GM19452 (cell line): ENCODE measurements at regions not wholly inside any gene's neighbourhood (a gene's known extent, or its start where the extent isn't known, plus 50 kb on each side); places are given as distances from the start of the nearest gene placed in this dataset.
"Not testable (repeated sequence)": the region's sequence is repeated elsewhere in the genome, so short reads cannot be mapped to it uniquely, and the experiment has no call there.

ENCODE experiments used
- ATAC-seq: cut with Tn5 transposase; IDR thresholded peaks from one replicate; pipeline ENCODE4 v1.9.1; 2021; ENCODE audit not compliant: unreplicated experiment

- ATAC-seq = no peak
Observed at GRCh38 chr12:125966641-125967040, 901.4 kb downstream of the AACS start.

- ATAC-seq = no peak
Observed at GRCh38 chr12:125968413-125968812, 903.2 kb downstream of the AACS start.

GRCh38 chr12:125971981-125972380 is 906.7 kb downstream of the AACS start:
- no peak for ATAC-seq

DNA sequence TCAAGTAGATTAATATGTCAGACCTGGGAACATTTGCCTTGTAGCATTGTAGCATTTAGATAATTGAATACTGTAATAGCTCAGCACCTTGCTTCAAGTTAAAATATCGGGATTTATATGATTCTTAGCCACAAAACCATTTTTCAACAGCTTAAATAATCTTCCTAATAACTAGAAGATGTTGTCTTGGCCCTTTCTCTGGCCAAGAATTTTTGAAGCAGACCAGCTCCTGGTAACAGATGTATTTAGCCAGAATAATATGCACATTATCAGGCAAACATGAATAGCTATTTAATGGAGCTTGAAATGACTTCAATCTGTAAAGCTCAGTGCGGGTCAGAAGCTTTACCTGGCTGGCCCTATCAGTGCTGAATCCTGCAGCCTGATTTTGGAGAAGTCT is 913.1 kb downstream of the AACS start:
- ATAC-seq = no peak

DNA sequence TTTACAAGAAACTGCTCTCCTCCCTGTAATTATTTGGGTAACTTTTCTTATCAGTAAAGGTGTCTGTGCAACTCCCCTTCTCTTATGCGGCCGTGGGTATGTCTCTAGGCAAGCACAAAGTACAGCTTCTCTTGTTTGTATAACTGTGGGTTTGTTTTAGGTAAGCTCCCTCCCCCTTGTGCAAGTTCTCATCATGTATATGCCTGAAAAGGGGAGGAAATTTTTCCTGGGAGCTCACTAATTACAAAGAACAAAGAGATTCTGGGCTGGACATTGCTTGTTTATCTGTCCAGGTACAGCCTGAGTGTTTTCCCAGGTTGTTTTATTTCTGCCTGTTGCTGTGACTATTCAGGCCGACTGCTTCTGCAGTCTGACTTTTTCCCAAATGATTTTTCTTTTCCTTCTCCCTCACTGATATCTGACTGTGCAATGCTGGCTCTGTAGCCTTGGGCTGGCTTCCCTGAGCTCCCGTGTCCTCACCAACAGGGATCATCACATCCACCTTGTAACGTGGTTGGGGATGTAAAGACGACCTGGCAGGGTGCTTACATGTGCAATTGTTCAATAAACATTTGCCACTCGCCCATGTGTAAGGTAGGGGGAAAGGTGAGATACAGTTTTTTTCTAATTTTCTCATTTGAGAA is 916.5 kb downstream of the AACS start:
- no peak for ATAC-seq

- ATAC-seq = no peak
Observed at GRCh38 chr12:125983094-125983783, 918.0 kb downstream of the AACS start.

- ATAC-seq = no peak
Observed at GRCh38 chr12:125983784-125984500, 918.7 kb downstream of the AACS start.

DNA sequence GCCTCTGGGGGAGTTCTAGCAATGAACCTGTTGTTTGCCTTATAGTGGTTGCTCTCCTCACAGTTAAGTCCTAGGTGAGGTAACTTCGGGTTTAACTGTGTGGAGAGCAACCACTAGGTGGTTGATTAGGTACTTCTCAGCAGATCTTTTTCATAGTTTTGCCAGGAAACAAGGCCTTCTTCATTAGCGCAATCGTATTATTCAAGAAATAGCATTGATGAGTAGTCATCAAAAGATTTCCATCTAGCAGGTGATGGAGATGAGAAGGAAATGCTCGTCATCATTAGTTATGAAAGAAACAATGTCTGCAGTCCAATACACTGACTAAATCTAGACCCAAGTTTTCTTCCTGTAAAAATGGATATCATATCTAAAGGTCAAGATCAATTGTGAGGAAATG is 923.3 kb downstream of the AACS start:
- no peak for ATAC-seq

GRCh38 chr12:125989696-125990095 is 924.5 kb downstream of the AACS start:
- no peak for ATAC-seq

- ATAC-seq = no peak
Observed at GRCh38 chr12:125996443-125996842, 931.2 kb downstream of the AACS start.

DNA sequence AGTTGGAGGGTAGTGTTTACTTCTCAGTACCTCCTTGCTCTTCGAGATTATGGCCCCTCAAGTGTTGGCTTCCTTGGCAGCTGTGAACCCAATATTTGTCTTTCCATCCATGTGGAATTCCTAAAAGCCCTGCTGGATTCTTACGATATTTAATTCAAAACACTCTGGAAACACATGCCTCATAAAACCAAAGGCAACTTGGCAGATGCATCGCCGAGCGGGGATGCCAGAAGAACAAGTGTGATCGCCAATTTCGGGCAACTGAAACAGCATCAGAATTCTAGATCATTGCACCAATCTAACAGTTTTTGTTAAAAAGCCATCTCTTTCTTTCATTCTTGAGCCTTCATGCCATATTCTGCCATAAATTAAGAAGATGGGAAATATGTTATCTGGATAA is 934.4 kb downstream of the AACS start:
- ATAC-seq = no peak

DNA sequence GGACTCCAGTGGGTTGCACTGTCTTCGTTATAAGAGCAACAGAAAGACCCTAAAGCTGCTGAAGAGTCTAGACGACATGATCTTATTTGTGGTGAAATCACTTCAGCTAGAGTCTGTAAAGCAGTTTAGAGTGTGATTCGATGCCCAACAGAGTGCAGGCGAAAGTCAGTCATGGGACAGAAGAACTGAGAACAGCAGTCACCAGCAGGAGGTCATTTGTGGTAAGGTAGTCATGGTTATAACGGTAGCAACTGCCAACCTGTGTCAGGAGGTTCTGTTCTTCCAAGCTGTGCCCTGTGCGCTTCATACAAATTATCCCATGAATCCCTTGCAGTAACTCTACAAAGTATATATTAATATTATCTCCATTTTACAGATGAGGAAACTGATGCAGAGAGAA is 954.1 kb downstream of the AACS start:
- no peak for ATAC-seq

GRCh38 chr12:126021675-126022074 is 956.4 kb downstream of the AACS start:
- ATAC-seq = no peak

DNA sequence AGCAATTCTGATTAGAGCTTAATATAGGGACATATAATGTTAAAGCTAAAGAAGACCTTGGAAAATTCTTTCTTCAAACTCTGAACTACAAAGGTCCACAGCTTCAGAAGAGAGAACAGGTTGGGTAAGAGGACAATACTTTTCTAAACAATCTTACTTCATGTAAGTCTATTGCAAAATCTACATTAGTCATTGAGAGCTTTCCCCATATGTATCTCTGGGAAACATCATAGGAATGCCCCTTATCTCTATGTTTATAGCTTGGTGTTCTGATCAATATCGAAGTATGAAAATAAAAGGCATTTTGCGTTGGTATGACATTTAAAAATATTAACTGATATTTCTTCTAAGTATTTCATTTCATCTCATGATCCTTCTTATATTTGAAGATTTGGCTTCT is 962.6 kb downstream of the AACS start:
- ATAC-seq = no peak

GRCh38 chr12:126030573-126030972 is 965.3 kb downstream of the AACS start:
- no peak for ATAC-seq

DNA sequence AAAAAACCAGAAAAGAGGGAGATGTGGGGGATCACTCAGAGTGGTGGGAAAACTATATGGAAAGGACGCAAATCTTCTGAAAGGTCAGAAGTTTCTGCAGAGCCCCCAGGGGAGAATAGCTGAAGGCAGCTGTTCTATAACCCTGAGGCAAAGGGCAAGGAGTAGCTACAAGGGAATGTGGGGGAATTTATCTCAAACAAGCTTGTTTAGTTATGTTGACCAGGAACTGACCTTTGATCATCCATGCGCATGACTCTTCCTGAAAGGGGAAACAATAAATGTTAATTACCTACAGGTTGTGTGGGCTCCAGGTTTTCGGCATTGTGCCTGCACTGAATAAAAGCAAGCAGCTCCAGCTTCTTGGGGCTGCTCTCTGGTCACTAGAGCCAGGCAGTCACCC is 968.5 kb downstream of the AACS start:
- no peak for ATAC-seq

DNA sequence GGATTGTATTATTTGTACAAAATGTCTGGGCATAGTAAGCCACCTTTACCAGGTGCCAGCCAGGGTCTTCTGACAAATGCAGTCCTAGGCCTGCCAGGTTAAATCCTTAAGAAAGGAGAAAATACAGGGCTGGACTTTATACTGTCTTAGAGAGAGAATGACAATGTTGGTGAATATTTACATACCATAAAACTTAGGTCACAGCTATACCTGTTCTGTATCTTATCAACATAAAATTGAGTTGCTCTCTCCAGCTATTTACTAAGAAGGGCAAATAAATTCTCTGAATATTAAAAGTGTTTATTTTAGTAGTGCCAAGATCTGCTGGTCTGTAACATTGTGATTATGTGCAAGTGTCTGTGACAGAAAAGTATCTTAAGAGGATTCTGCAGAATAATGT is 971.1 kb downstream of the AACS start:
- ATAC-seq = no peak

DNA sequence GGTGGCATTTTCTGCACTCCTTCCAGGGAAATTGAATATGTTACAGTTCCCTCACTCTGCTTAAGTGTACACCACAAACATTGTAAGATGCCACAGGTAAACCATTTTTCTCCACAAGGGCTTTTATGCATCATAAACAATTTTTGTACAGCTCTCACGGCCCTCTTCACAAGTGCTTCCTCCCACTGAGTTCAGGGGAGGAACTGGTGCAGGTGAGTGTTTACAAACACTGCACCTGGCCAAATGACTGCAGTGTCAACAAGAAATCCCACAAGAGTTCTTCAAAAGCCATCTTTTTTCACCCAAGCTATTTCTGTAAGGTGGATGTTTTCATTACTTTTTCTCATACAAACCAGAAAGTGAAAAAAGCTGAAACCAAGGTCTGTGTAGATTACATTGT is 973.2 kb downstream of the AACS start:
- ATAC-seq = no peak

DNA sequence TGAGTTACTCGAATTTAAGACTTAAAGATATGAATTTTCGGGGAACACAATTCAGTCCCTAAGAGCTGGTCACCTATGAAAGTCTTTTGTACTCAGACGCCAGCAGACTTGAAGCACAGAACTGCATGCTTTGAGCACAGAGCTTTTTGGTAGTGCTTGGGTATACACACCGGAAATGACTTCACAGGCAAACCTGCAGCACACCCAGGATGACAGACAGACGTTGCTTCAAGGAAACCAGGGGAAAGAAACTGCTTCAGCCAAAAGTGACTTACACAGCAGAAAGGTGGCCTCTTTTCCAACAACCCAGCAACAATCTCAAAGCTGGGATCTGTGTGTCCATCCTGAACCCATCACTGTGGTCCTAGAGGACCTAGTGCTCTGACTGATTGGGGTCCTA is 975.1 kb downstream of the AACS start:
- ATAC-seq = no peak

DNA sequence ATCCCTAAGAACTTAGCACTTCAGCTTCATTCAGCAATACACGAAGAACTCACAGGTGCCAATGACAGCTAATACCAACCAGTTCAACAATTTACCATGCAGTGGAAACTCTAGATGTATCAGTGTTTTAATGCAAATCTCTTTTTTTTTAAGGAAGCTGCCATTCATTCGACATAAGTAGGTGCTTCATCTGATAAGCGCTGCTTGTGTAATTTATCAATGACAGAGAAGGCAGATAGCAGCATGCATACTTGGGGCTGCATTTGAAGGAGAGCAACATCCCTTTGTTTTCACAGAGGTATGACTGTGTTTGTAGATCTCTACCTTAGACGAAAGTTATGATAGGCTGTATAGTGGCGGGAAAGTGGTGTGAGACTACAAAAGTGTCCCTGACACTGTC is 977.1 kb downstream of the AACS start:
- no peak for ATAC-seq

- ATAC-seq = not testable (repeated sequence)
Observed at GRCh38 chr12:126049501-126049900, 984.3 kb downstream of the AACS start.

GRCh38 chr12:126051611-126052107 is 986.4 kb downstream of the AACS start:
- no peak for ATAC-seq
